GM19468 (cell line): ENCODE measurements at regions not wholly inside any gene's neighbourhood (a gene's known extent, or its start where the extent isn't known, plus 50 kb on each side); places are given as distances from the start of the nearest gene placed in this dataset.
"Not testable (repeated sequence)": the region's sequence is repeated elsewhere in the genome, so short reads cannot be mapped to it uniquely, and the experiment has no call there.

Experiments
- ATAC-seq: cut with Tn5 transposase; IDR thresholded peaks from one replicate; pipeline ENCODE4 v1.9.1; 2021; ENCODE audit warnings: mild to moderate bottlenecking, moderate library complexity, moderate number of reproducible peaks; ENCODE audit not compliant: unreplicated experiment; ENCODE audit errors: extremely low read depth

DNA sequence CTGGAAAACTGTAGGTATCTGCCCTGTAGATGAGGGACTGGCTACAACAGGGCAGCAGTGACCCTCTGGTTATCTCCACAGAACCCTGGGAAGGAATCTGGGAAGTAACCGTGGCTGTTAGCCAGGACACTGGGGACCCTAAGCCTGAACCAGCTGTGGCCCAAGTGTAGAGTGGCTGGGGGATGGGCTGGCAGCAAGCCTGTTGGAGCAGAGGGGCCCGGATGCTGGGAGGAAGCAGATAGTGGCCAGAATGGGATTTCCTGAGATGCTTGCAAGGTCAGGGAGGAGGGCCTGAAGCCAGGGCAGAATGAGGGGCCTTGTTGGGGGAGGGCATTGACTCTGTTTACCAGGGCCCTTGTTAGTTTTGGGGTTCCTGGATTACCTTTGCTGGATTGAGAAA, 161.0 kb upstream of the EOLA2 start:
- no peak for ATAC-seq

DNA sequence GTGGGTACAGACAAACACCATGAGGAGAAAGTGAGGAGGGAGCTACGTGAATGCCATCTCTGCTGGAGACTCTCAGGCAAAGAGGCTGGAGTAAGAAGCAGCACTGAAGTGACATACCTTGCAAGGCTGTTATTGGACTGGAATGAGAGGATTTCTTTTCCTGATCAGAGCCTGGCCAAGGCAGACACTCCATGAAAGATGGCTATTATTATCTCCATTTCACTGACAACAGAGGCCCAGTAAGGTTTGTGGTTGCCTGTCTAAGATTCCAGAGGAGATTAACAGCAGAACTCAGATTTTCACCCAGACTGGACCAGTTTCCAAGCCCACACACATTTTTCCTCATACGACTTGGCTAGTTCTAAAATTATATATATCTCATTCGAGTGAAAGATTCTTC, 162.0 kb upstream of the EOLA2 start:
- ATAC-seq: no peak

DNA sequence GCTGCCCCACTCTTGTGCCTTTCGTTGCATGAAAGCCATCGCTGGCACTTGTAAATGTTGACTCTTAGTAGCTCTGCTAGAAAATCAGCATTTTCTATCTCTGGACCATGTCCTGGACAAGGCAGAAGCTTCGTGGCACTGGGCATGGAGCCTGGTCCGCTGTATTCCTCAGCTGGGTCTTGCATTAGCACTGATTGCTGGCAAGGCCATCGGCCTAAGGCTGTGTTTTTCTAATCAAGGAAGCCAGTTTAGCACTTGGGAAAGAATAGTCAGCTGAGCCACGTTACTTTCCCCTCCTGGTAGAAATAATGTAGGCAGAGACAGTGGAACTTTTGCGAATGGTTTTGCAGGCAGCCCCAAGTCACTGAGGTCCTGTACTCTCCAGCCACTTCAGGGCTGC, 180.2 kb upstream of the EOLA2 start:
- no peak for ATAC-seq

DNA sequence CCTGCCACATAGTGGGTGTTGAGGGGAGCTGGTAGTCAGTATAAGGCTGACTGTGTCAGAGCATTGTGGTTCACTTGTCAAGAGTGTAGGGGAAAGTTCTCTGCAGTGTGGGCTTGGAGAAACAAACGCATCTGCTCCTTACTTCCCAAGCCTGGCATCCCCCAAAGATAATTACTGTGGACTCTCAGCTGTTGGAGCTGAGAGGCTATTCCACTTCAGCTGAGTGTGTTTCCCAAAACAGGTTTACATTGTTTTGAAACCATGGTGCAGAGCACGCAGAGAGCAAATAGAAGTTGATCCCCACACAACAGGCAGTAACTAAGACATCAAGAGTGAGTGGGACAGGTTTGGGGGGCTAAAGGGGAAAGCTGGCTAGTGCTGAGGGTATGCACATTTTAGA, 181.0 kb upstream of the EOLA2 start:
- ATAC-seq: no peak

DNA sequence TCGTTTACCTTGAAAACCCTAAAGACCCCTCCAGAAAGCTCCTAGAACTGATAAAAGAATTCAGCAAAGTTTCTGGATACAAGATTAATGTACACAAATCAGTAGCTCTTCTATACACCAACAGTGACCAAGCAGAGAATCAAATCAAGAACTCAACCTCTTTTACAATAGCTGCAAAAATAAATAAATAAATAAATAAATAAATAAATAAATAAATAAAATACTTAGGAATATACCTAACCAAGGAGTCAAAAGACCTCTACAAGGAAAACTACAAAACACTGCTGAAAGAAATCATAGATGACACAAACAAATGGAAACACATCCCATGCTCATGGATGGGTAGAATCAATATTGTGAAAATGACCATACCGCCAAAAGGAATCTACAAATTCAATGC, 186.8 kb upstream of the EOLA2 start:
- not testable (repeated sequence) for ATAC-seq

DNA sequence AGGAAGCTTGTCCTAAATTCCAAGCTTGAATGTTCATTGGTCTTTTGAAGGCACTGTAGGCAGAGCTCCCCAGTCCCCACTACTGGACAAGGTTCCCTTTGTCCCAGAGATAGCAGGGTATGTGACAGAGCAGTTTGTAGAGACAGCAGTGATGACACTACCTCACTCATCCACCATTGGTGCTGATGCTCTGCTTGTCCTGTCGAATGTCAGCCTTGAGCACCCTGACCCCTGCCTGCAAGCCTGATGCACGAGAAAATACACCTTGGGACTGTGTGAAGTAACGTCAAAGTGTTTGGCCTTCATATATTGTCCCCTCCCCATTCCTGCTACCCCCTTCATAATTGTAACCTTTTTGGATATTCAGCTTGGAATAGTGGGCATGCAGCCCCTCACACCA, 188.9 kb upstream of the EOLA2 start:
- ATAC-seq: no peak

DNA sequence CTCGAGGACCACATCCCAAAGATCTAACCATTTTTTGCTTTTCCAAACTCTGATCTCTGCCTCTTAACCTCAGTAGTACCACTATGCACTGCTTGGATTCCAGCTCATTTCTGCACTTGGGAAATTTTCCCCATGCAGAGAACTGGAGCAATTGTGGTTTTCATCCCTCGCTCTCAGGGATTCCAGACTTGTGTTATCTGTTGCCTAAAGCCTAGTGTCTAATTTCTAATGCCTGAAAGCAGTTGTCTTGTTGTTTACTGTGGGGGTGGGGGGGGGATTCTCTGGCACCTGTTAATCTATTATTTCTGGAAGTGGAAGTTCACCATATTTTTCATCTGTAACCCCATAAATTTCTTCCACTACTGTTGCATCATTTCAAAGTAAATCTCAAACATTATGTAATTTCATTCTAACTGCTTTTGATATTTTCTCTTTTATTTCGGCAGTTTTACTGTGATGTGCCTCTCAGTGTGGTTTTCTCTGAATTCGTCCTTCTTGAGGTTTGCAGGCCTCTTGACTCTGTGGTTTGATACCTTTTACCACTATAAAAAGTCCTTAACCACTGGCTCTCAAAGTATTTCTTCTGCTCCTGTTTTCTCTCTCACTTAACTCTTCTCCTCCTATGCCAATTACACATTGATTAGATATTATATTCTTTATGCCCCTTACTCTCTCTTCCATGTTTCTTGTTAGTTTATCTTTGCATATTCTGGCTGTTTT, 205.6 kb upstream of the EOLA2 start:
- no peak for ATAC-seq

DNA sequence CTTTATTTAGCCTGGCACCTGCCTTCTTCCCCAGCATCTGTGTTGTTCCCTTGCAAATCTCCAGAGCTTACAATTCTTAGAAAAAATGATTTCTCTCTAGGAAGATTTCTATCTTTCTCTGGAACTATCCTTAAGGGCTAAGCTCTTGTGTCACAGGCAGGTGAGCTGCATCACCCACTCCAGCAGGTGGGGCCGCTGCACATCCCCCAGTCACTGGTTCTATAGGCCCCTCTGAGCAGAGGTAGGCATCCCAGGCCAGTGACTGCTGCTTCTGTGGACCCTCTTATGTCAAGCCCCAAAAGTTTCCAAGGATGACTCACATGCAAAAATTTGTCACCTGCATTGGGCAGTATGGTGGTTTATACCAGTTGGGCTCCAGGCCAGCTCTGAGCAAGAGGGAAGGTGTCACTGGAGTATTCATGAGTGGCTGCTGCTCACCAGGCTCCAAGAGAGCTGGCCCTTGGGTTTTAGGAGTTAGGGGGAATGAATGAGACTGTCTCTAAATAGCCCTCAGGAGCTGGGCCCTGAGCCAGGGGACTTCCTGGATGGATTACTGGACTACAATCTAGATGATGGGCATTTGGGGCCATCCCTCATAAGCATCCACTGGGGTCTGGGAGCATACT, 208.1 kb upstream of the EOLA2 start:
- no peak for ATAC-seq

DNA sequence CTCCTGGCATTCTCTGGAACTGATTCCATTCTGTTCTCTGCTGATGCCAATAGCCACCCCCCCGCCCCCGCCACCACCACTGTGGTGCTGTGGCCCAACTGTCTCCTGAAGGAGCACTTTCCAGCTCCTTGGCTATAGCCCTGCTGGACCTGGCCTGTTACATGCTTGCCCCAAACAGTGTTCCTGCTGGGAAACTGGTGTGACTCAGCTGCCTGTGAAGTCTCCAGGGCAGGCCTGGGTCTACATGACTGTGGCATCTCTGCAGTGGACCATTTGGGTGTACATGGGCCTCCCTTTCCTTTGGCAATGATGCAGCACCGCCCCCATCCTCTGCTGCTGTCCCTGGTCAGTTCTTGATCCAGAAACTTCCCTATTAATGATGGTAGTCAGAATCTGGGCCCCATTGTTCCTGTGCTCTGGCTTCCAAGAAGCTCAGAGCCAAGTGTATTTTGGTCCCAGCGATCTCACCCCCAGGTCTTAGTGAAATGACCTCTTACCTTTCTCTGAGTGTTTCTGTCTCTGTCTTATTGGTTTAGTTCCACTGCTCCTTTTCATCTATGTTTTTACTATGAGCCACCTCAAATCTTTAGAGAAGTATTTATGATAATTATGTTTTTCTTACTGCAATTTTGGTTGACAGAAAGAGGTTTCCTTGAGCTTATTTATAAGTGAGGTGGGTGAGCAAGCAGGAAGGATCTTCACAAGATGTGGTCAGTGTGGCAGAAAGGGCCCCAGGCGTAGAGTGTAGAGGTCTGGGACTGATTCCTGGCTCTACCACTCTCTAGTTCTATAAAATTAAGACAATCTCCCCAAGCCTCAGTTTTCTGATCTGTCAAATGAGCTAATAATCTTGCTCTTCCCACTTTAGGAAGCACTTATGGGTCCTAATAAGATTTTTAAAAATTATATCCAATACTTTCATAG, 210.7 kb upstream of the EOLA2 start:
- no peak for ATAC-seq

DNA sequence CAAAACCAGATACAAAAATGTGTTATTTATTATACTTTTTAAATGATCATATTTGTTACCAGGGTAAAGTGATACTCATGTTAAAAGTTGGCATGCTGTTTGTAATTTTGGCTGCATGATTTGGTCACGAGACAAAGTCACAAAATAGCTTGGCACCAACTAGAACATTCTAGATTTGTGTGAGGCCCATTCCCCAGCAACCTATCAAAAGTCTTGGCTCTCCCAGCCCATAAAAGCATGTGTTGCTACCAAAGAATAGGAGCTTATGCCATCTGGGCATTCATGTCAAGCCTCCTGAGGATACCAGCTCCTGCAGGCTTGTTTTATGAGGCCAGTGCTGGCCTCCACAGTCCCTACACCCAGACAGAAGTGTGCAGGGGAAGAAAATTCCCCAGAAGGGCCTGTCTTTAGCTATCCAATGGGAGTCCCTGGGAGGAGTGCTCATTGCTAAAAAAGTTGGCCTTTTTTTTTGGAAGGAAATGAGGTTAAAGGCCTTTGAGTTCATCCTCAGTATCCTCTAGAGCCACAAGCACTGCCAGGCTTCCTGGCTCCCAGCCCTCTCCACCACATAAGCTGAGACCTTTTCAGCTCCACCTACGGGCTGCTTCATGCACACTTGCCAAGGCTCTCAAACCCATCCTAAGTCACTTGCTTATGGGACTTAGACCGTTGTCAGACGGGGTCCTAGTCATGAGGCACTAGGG, 211.9 kb upstream of the EOLA2 start:
- no peak for ATAC-seq

DNA sequence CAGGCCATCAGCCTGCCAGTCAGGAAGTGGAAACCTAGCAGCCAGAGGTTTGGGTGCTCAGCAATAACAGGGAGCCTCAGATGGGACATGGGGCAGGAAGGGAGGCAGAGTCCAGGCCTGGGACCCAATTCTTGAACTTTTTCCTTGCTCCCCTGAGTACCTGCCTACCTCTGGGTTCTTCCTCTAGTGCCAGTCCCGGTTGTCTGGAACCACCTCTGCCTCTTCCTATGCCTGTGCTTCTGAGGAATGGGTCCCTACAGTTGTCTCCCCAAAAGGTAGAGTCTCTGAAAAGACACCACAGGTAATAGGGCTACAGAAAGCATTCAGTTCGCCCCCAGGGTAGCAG, 212.4 kb upstream of the MAMLD1 start:
- ATAC-seq: no peak

DNA sequence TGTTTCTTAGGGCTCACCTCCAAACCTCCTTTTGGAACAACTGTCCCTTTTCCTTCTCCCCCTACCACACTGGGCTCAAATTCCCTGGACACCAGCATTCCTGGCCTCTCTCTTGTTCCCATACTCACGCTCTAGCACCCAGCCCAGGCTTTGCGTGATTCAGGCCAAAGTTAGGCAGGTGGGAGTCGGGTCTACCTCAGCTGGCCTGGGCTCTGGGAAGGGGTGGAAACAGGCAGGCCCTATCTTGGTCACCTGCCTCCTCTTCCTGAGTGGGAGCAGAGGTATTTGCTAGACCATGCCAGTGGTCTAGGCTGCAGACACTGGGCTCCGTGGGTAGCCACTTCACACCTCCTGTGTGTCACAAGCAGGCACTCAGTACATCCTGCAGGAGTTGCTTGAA, 211.1 kb upstream of the MAMLD1 start:
- ATAC-seq: no peak

DNA sequence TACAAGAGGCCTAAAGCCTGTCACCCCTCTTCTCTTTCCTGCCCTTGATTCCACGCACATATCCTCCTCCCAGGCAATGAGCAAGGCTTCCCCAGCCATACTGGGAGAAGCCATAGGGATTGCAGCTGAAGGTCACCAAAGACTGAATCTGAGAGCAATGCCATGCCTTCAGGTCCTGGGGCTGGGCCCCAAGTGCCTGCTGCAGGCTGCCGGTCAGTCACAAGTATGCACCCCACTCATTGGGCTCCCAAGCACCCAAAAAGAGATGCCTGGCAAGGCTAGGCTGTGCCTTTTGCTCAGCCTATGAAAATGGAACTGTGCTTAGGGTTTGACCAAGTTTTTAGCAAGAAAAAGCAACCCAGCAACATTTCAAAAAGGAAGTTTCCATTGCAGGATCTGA, 210.6 kb upstream of the MAMLD1 start:
- ATAC-seq: no peak

DNA sequence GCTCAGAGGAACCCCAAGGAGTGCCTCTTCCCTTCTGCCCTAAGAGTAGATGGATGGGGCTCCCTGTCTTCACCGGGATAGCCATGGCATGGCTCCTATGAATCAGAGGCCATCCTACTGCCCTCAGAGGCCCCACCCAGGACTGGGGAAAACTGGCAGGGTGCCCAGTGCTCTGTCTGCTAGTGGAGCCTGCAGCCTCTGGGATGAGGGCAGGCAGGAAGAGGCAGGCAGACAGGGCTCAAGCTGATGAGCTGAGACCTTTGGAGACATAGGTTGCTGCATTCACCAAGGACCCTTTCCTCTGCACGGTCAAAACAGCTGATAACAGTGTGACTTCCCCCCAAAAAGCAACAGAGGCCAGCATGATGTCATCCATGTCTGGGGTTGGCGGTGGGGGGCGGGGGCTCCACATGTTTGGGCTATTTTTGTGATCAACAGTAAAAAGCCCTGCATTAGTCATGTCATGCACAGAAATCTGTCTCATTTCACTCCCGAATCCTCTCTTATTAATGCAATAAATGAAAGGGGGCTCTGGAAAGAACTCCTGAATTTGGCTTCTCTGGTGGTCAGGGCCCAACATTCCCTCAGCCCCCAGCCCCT, 207.6 kb upstream of the MAMLD1 start:
- no peak for ATAC-seq

DNA sequence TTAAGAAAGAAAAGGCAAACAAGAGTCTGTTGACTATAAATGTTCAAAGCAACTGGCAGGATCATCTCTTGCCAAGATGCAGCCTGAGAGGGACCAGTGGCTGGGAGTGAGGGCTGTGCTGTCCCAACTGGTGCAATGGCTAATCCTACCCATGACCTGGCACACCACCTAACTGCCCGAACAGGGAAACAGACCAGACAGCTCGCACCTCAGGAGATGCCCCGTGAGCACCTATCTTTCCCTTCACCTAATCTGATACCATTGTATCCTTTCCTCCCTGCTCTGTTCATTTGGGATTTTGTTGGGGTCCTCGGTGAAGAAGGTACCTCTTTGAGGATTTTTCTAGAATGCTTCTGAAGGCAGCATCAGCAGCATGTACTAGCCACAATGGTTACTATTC, 206.5 kb upstream of the MAMLD1 start:
- no peak for ATAC-seq

DNA sequence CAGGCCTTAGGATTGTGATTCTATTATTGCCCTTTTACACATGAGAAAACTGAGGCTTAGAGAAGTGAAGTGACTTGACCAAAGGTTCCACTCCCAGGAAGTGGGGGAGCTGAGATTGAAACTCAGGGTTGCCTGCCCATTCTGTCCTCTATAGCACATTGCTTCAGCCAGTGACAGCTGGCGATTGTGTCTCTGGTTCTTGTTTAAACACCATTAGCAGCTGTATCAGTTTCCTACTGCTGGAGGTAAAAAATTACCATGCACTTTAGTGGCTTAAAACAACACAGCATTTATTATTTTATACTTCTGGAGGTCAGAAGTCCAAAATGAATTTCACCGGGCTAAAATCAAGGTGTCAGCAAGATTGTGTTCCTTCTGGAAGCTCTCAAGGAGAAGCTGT, 205.8 kb upstream of the MAMLD1 start:
- no peak for ATAC-seq

DNA sequence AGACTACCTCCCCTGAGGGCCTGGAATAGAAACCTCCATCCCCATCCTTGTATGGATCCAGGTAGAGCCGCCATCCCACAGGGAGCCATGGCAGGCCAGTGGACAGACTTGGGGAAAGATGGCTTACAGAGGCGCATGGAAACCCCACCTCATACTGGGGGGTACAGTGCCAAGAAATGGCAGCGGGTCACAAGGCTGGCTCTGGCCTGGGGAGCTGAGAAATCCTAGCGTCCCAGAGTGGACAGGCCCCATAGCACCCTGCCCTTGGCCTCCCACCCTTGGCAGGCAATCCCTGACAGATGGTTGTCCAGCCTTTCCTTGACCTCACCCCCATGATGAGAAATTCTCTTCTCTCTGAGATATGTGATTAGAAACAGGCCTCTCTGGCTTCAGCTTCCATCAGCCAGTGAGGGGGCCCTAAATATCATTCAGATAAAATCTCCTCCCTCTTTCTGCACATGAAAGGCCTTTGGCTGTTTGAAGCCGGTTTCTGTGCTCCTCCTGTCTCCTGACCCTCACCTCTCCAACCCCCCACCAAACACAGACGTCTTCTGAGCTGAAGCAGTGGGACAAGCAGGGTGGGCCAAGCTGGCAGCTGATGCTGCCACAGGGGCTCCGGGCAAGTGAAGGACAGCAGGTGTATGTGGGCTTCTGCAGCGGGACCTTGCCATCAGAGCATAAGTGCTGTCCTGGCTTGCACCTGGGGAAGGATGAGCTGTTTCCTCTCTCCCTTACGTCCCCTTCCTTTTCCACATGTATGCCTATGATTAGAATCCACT, 204.4 kb upstream of the MAMLD1 start:
- no peak for ATAC-seq

DNA sequence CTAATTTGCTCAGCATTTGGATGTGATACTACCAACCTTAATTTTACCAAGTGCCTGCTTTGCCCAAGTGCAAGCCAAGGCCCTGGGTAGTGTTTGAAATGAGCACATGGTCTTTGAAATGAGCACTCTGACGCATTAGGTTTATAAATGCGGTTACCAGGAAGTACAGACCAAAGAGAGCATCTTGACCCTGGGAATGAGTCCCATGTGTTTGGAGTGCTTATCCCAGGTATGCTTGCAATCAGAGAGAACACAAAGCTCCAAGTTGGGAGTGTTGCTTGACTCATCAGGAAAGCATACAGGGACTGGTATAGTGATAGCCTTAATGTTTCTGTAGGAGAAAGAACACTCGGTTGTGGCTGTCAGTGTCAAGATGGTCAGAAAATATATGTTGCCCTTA, 203.6 kb upstream of the MAMLD1 start:
- ATAC-seq: no peak

DNA sequence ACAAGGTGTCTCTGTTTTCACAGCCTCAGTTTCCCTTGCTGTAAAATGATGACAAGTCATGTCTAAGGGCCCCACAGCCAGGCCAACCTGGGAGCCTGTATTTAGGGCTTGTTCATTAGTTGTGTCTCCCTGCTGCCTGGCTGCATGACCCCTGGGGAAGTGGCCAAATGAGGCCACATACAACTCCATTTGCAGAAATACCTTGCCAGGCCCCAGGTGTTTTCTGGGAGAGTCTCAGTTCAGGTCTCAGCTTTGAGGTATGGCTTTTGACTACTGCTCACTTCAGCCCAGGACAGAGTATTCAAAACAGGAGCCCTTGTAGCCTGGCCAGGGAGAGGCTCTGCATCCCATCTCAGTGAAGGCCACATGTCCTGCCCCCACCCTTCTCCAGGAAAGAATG, 202.5 kb upstream of the MAMLD1 start:
- ATAC-seq: no peak

DNA sequence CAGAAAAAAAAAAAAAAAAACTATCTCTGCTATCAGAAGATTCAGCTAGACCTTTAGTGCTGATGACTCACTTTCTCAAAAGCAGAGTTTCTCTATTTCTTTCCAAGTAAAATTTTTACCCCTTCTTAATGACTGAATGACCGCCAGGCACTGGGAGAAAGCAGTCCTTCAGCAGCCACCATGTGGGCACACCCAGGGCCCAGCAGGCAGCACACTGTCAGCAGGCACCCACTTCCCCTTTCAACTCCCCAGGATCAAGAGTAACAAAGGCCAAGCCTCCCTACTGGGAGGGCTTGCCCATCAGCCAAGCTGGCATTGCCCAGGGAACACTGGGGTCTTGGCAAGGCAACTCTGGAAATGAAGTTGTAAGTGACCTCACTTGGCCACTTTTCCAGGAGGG, 201.9 kb upstream of the MAMLD1 start:
- ATAC-seq: no peak
